Heart left ventricle (tissue), 13 donors: ENCODE measurements at regions not wholly inside any gene's neighbourhood (a gene's known extent, or its start where the extent isn't known, plus 50 kb on each side); places are given as distances from the start of the nearest gene placed in this dataset.

Source experiments
- POLR2A ChIP-seq, 2 donors: fragments of 450-650 bp; IDR thresholded peaks; one replicate each; pipeline ENCODE4 v1.6.1; 2017; ENCODE audit warnings: antibody characterized with exemption in 2 of 2, mild to moderate bottlenecking in 2 of 2, moderate library complexity in 2 of 2
- TF ChIP-seq, protein P1 (sequence below), 12 donors: fragments of 200-600 bp; sonication (generic) in 4 of 12; IDR thresholded peaks; one replicate each; pipeline versions ENCODE4 v1.5.0 to v1.8.0; 2018 to 2022; ENCODE audit warnings: antibody characterized with exemption in 12 of 12, mild to moderate bottlenecking in 5 of 12
- donor health status: ischemic (EF 13 %, LVEDD 7.1; RV severe dilation, severe dysfunction).
- donor health status: DM: no; HTN: yes; CAD: no.
- donor health status: DM: no; HTN: no; CAD: no.
- donor health status: ischemic (EF 25% LVEDD 6.9; RV normal size, moderate dysfunction).
- donor health status: ischemic (EF 25% LVEDD 5.7; RV mildly dilated, moderate dysfunction).
- donor health status: ischemic (EF 35%, LVEDD 5.7; RV mildly dilated, moderate dysfunction).
- donor health status: nonischemic (EF 11% LVEDD 7.7; RV severe dilation, severe dysfunction).
- donor health status: DM: yes; HTN: yes; CAD: no.
- donor health status: PGD.
- donor health status: ischemic (EF 29% LVEDD 5.4; RV normal size, mild dysfunction).
- donor health status: nonischemic (EF 23%, LVEDD 6.1; RV moderate dilation, normal function).

DNA sequence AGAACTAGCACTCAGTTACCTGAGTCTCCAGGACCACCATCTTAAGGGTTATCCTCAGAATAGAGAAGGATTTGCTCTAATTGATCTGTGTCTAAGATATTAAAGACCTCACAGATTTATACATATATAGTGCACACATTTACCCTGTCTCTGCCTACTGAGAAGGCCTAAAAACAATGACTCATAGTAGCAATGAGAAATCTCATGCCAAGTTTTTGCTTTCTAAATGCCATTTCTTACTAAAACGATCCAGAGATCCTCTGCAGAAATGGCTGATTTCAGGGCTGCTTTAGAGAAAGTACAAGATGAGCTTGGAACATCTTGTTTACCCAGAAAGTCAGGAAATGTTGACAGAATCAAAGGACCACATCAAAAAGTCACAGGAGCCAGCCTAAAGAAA, 79.1 kb upstream of the INPP4B start:
- TF ChIP-seq, protein P1, sequence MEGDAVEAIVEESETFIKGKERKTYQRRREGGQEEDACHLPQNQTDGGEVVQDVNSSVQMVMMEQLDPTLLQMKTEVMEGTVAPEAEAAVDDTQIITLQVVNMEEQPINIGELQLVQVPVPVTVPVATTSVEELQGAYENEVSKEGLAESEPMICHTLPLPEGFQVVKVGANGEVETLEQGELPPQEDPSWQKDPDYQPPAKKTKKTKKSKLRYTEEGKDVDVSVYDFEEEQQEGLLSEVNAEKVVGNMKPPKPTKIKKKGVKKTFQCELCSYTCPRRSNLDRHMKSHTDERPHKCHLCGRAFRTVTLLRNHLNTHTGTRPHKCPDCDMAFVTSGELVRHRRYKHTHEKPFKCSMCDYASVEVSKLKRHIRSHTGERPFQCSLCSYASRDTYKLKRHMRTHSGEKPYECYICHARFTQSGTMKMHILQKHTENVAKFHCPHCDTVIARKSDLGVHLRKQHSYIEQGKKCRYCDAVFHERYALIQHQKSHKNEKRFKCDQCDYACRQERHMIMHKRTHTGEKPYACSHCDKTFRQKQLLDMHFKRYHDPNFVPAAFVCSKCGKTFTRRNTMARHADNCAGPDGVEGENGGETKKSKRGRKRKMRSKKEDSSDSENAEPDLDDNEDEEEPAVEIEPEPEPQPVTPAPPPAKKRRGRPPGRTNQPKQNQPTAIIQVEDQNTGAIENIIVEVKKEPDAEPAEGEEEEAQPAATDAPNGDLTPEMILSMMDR (IDR thresholded peaks at IDR 0.05) = no peak
- no peak for TF ChIP-seq POLR2A (IDR thresholded peaks at IDR 0.05)
